IPS-NIHi7 (cell line): ENCODE measurements at regions not wholly inside any gene's neighbourhood (a gene's known extent, or its start where the extent isn't known, plus 50 kb on each side); places are given as distances from the start of the nearest gene placed in this dataset.
A peak's percentile ranks its signal among the peaks of the same experiment; 100 is the strongest.

Experiments used
- DNase-seq: peaks from one replicate; pipeline ENCODE4 v3.0.0; 2012; ENCODE audit warnings: mixed read lengths; ENCODE audit errors: extremely low spot score

DNA sequence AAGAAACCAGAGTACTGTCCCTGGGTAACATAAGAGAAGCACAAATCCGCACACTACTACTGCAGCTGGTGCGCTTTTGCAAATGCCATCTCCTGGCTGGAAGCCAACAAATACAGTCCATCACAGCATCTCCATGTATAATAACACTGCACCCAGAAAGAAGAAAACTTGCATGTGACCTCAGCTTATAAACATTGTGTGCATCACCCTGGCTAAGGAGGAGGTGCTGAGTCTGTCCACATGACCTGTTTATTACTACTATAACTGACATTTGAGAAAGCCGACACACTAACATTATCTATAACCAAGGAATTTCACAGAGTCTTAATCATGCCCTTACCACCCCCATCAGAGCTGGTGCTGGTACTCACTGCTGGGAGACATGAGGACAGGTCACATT, 516.8 kb downstream of the CFAP47 start:
- no peak for DNase-seq

DNA sequence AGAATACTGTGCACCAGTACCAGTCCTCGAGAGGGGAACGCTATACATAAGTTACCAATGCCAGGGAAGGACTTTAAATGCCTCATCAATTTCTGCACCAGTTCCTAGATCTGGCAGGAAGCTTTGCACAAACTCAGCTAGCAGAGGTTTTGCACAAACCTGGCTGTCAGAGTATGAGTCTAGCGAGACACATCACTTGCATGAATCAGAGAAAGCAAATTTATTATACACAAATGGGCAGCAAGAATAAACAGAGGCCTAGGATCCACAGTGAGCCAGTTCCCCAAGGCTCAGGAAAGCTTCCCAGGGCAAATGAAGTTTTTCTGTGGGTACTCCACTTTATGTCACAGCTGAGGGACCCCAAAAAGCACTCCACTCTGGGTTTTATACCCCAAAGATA, 523.5 kb downstream of the CFAP47 start:
- DNase-seq: no peak

DNA sequence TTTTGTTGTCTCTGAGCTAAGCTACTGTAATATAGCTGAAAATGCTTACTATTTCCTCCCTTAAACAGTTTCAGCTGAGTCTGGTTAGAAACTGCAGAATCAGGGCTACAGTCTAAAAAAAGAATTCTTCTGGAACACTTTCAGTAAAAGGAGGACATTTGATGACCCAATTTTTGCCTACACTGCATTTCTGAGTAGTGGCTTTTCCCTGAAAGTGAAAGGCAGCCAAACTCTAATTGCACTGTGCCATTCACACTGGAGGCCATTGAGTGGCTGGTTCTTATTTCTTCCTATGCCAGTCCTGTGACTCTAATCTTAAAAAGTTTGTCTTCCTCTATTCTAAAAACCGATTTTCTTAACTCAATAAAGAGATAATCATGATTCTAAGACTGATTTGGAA, 526.0 kb downstream of the CFAP47 start:
- DNase-seq: no peak

DNA sequence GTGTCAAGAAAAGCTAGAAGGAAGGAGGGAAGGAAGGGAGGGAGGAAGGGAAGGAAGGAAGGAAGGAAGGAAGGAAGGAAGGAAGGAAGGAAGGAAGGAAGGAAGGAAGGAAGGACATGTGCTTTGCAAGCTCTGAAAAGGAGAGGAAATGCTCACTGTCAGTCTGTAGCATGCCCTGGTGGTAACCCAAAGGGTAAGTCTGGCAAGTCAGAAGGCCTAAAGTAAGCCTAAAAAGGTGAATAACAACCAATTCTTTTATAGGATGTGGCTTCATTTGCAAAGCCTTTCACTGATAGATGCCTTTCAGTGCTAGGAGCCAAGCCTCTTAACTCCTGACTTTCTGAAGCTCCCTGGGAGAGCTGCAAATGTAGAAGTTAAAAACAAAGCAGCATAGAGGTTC, 542.6 kb downstream of the CFAP47 start:
- peak; percentile 19 for DNase-seq

DNA sequence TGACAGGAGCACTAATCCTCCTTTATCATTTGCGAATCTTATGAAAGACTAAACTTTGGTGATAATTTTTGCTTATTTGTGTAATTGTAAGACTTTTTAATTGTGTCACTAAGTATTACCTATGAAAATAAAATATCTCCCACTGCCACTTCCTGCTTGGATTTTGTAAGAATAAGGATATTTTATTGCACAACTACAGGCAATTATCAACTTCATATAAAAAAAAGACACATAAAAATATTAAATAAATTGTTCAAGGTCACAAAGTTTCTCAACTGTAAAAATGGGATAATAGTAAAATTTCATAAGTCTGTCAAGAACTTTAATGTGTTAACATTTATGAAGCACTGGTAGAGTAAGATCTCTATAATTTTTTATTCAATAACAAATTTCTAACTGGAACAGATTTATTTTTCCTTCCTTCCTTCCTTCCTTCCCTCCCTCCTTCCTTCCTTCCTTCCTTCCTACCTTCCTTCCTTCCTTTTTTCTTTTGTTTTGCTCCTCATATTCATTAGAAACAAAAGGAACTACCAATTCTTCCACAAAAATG, 527.6 kb upstream of the FAM47C start:
- DNase-seq: no peak

DNA sequence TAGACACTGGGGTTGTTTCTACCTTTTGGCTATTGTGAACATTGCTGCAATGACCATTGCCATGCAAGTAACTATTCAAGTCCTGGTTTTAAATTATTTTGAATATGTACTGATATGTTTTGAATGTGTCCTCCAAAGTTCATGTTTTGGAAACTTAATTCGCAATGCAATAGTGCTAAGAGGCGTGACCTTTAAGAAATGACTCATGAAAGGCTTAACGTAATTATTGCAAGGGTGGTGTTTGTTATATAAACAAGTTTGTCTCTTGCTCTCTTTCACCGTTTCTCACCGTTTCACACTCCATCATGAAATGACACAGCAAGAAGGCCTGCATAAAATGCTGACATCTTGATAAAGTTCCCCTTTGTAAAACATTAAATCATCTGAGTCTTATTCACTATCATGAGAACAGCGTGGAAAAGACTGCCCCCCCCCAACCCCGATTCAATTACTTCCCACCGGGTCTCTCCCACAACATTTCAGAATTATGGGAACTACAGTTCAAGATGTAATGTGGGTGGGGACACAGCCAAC, 506.9 kb upstream of the FAM47C start:
- no peak for DNase-seq

DNA sequence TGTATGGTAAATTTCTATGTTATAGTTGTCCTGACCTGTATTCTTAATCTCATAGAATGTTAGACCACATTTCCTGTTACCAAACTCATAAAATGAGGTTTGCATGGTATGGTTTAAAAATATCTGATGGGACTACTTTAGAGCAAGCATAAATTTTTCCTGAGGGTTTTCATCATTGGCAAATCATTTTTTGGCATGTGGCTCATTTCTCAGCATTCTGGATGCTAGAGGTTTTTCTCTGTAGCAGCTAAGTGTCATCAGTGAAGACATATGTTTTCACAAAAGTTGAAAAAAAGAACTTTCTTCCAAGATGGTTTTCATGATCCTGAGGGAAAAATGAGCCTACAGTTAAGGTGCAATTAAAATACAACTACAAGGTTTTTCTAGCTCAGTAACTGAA, 503.5 kb upstream of the FAM47C start:
- no peak for DNase-seq

DNA sequence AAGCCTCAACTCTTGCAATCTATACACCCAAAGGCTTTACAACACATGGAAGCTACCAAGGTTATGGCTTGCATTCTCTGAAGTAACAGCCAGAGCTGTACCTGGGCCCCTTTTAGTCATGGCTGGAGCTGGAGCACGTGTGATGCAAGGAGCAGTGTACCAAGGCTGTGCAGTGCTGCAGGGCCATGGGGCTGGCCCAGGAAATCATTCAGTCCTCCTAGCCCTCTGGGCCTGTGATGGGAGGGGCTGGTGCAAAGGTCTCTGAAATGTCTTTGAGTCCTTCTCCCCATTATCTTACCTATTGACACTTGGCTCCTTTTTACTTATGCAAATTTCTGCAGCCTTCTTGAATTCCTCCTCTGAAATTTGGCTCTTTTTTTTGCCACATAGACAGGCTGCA, 500.1 kb upstream of the FAM47C start:
- no peak for DNase-seq

DNA sequence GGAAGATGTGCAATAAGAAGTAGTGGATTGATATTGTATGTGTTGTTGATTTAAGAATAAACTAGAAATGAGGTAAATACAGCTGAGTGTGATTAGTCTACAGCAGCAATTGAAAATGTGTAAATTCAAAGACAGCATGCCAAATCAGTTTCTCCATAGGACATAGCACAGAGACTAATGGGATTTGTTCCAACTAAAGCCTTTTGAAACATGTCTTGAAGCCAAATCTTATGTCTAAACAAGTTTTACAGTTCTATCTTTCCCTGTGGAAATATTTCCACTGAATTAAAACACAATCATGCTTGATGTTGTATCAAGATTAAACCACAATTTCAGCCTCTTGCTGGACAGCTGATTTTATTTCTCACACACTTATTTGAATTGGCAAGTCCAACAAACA, 497.4 kb upstream of the FAM47C start:
- no peak for DNase-seq

DNA sequence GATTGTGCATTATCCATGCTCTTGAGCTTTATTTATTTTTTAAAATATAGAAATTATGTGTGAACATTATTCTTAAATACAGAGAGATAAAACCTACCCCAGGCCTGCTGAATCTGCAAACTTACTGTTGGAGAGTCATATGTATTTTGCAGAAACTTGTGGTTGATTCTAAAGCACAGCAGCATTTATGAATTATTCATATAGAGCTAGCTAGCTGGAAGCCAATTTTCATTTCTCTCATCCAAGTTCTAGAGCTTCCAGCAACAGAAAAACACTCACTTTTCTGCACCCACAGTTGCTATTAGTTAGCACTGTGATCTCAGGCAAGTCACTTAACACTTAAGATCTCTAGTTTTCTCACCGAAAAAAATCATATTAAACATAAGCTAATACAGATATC, 479.5 kb upstream of the FAM47C start:
- DNase-seq: no peak

DNA sequence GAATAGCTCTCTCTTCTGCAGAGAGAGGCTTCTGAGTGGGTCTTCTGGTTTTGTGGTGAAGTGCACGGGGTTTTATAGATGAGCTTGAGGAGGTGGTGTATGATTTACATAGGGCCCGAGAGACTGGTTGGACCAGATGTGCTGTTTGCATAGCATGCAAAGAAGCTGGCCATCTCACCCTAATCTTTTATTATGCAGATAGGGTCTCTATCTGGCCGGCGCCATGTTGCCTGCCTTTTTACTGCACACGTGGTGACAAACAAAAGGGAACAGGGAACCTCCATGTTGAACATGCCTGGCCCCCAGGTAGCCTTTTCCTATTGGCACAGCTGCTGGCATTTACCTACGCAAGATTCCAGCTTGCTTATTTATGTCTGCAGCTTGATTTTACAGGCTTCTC, 473.3 kb upstream of the FAM47C start:
- no peak for DNase-seq

DNA sequence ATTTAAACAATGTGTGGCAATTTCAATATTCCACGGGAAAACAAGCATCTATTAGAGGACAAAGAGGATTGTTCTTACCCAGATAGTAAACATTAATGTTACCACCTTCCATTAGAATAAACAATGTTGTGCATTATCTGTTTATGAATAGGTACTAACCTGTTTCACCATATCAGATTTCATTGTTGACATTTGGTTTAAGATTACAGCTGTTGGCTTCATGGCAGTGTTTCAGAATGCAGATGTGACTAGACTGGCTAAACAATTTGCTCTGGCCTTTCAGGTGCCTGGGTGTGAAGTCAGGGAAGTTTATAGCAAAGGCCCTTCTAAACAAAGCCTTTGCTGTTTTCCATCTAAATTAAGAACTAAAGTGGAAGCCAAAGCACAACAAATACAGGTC, 464.7 kb upstream of the FAM47C start:
- no peak for DNase-seq

DNA sequence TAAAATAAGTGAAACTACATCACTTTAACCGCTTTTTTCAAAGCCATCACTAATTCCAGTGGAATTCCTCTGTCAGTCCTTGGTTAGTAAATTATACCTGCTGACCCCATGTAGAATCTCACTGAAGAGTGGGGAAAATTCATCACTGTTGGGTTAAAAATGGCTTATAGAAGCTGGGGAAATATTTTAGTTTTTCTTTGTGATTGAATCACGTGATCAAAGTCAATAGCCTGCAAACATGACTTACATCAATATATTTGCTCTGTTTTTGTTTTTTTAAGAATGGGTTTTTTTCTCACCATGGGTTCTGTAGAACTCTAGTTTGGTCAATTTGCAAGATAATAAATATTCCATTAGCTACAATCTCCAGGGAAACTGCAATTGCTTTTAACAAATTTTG, 445.2 kb upstream of the FAM47C start:
- DNase-seq: no peak

DNA sequence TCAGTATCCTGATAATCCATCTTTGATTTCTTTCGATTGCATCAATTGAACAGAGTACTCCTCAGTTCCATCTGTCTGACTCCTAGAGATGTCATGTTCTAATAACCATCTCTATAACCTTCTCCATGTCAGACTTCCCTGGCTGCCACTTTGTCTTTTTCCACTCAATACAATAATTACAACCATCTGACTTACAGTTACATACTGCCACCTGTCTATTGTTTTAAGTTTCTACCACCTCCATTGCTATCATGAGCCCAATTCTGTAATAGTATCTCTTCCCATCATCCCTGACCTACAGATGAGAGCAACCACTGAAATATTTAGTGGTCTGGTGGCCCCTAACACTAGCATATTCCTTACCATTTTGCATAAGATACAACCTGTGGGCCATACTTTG, 439.2 kb upstream of the FAM47C start:
- DNase-seq: no peak

DNA sequence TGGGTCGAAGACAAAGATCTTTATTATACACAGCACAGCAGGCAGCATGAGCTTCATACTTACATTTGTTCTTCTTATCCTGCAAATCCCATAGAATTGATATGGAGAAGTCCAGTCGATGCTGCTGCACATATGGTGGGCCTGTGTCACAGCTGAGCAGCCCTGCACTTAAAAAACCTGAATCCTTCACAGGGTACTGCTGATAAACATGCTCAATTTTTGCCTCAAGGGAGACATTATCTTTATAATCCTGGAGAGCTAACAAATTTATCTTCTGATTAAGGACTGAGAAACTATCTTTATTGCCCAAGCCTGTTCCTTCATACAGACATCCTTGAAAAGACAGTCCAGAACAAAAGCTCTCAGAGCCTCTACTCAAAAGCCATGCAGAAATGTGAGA, 434.4 kb upstream of the FAM47C start:
- DNase-seq: no peak

DNA sequence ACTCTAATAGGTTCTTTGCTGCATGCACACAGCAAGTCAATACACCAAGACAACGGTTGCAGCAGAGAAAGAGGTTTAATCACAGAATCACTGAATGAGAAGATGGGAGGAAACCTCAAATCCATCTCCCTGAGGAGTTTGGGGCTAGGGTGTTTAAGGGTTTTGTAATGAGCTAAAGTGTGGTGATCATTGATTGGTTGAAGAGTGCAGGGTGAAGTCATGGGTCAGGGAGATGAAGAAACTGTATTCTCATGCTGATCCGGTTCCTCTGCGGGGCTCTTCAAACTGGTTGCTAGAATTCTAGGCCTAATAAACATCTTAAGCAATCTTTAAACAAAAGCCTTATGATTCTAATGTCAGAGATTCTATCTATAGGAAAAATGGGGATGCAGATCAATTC, 432.5 kb upstream of the FAM47C start:
- no peak for DNase-seq

DNA sequence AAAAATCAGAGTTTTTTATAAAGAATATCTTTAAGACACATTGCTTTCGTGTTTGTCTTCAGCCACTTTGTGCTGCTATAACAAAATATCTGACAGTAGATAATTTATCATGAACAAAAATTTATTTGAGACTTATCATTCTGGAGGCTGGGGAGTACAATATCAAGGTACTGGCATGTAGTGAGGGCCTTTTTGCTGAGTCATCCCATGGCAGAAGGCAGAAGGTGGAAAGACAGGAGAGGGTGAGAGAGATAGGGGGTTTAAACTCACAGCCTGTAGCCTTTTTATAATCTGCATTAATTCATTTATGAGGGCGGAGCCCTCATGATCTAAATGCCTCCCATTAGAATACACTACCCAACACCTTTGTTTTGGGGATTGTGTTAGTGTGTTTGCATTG, 431.2 kb upstream of the FAM47C start:
- DNase-seq: no peak

DNA sequence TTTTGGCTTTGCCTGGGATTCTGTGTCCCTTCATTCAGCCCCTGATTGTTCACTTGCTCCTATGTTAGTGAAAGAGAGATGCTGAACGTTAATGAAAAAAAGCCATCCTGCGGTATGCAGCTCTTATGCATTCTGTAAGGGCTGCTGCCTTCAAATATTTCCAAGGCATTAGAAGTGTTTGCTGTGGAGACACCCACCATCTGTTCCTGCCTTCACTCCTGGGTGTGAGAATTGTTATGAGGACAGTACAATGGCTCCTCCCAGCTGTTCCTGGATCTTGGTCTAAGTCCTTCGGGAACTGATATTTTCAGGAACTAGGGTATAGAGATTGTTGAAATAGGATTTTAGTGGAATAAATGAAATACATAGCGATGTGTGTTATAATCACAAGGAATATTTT, 427.1 kb upstream of the FAM47C start:
- no peak for DNase-seq

DNA sequence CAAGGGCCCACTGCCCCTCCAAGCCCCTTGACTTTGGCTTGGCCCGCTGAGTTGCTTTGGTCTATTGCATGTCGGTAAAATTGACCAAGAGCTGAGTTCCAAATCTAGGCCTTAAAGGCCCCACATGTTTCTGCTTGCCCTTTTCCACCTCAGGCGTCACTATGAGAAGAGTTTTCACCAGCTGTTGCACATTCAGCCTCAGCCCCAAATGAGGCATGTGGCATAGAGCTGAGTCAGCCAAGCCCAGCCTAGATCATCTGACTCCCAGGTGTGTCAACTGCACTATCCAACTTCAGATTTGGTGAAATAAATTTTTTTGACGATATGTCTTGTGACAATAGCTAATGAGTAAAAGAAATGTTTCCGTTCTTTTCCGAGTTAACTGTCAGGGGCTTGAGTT, 424.5 kb upstream of the FAM47C start:
- no peak for DNase-seq

DNA sequence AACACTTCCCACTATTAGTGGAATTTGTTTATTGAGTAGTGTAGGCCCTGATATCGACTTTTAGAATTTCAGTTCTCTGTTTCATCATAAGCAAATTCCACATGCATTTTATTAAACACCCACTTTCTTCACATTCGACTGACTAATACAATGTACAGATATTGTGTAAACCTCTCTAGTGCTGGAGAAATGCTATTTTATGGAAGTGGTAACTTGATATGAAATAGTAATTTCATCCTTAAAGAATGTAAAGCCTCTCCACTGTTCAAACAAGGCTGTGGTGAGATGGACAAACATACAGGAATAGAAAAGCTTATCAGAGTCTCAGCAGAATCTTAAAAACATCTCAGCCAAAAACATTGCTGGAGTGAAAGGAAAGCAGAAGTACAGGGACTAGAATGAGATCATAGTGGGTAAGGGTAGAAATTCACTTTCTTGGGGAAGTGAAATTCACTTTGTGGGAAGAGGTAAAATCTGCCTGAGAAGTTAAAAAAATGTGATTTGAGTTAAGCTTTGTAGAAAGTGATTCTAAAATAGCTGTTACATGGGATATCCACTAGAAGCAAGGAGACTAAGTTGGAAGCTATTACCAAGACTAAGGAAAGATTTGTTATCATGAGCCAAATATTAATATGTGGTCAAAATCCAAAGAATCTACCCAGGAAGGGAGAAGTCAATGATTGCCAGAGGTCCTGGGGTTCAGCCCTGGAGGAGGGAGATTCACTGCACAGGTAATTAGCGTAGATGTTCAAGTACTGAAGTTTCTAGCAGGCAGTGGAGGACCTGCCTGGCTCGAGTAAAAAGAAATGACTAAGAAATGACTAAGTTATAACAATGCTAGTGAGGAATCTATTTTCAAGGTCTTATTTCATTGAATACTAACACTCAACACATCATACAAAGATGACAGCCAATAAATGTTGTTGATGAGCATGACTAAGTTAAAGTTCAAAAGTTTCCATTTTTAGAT, 398.3 kb upstream of the FAM47C start:
- DNase-seq: no peak

DNA sequence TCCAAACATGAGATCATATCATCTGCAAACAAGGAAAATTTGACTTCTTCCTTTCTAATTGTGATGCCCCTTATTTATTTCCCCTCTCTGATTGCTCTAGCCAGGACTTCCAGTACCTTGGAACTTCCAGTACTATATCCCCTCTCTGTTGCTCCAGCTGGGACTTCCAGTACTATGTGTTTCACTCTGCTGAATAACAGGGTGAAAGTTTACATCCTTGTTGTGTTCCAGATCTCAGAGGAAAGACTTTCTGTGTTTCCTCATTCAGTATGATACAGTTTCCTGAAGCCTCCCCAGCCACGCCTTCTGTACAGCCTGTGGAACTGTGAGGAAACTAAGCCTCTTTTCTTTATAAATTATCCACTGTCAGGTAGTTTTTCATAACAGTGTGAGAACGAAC, 381.3 kb upstream of the FAM47C start:
- no peak for DNase-seq

DNA sequence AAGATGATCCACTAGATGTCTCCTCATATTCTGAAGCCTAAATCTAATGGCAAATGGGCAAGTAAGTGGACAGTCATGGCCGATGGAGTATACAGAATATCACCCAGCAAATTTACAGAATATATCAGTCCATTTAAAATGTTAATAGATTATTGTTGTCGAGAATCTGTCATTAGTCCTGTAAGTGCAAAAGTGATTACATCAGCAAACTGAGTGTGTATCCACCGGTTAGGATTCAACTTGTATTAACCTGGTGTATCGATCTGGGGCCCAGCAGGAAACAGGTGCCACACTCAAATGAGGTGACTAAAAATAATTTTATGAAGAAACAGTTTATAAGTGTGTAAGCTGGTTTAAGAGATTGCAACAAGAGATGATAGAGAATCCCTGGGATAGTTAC, 367.9 kb upstream of the FAM47C start:
- DNase-seq: no peak

DNA sequence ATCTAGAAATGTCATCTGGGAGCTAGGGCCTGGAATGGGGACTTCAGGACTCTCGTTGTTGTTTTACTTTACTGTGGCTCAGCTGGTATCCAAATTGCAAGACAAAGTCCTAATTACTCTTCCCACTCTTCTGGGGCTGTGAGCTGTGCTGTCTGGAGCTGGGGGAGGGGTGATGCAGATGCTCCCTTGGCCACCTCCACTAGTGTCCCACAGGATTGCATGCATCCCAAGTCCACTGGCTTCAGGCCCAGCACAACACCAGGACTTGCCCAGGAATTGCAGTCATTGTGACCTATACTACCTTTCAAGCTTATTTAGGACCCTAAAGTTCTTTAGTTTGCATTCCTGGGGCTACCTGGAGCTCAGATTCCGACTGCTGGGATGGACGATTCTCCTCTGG, 366.1 kb upstream of the FAM47C start:
- no peak for DNase-seq
